ENCODE measurements at regions not wholly inside any gene's neighbourhood (a gene's known extent, or its start where the extent isn't known, plus 50 kb on each side); places are given as distances from the start of the nearest gene placed in this dataset.
A peak's percentile ranks its signal among the peaks of the same experiment; 100 is the strongest.

DNA sequence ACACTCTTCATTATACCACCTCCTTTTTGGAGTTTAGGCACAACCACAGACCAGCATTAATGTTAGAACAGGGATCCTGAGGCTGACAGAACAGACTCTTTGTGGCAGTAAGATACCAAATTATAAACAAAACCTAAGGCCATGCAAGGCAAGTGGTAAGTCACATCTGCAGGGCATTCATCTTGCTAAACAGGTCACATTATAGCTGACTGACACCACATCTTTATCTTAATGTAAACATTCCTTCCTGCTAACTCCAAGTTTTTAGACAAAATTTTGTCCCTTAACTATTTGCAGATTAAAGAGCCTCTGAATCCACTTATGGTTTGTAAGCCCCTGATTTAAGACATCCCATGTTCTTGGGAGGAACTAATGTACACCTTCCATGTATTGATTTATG, 500.6 kb downstream of the PYDC2 start:
- H3K27ac Mint-ChIP-seq (ENCODE audit: unreplicated experiment): peak overlapping the region; percentile 54
- no peak overlapping the region for H3K4me3 ChIP-seq (ENCODE audit: insufficient read depth, low read depth, low read length)
- H3K4me1 ChIP-seq (ENCODE audit: insufficient read depth, low read length): peaks cover 21% of the 10 kb centered on the region
- H3K27me3 ChIP-seq (ENCODE audit: insufficient read depth, low read length): no peaks in the 10 kb centered on the region
- peaks cover 35% of the 10 kb centered on the region for H3K4me1 Mint-ChIP-seq (ENCODE audit: low read depth, unreplicated experiment)
- H3K4me3 Mint-ChIP-seq (ENCODE audit: unreplicated experiment): no peak overlapping the region
- FAIRE-seq (no peak), DNase-seq (ENCODE audit: low read depth) (no peak)
- no peaks in the 10 kb centered on the region for H3K79me2 ChIP-seq (ENCODE audit: insufficient read depth, low read length)
- no peaks in the 10 kb centered on the region for H3K9me3 ChIP-seq (ENCODE audit: insufficient read depth, low read depth, low read length)
- no peak overlapping the region for H3K9ac ChIP-seq (ENCODE audit: low read length)
- H4K20me1 ChIP-seq (ENCODE audit: insufficient read depth, low read length): no peaks in the 10 kb centered on the region
- no peaks in the 10 kb centered on the region for H3K9me3 Mint-ChIP-seq (ENCODE audit: unreplicated experiment)
- H3K27me3 Mint-ChIP-seq (ENCODE audit: low read depth, unreplicated experiment): no peaks in the 10 kb centered on the region
- TF ChIP-seq EZH2 (IDR thresholded peaks at IDR 0.05; ENCODE audit: insufficient read depth, low read length): no peak
- TF ChIP-seq, protein P1, sequence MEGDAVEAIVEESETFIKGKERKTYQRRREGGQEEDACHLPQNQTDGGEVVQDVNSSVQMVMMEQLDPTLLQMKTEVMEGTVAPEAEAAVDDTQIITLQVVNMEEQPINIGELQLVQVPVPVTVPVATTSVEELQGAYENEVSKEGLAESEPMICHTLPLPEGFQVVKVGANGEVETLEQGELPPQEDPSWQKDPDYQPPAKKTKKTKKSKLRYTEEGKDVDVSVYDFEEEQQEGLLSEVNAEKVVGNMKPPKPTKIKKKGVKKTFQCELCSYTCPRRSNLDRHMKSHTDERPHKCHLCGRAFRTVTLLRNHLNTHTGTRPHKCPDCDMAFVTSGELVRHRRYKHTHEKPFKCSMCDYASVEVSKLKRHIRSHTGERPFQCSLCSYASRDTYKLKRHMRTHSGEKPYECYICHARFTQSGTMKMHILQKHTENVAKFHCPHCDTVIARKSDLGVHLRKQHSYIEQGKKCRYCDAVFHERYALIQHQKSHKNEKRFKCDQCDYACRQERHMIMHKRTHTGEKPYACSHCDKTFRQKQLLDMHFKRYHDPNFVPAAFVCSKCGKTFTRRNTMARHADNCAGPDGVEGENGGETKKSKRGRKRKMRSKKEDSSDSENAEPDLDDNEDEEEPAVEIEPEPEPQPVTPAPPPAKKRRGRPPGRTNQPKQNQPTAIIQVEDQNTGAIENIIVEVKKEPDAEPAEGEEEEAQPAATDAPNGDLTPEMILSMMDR (IDR thresholded peaks at IDR 0.05; ENCODE audit: insufficient read depth, low read depth, low read length): no peak
- no peak overlapping the region for H3K4me2 ChIP-seq (ENCODE audit: low read length)
- H3K36me3 Mint-ChIP-seq (ENCODE audit: low read depth, unreplicated experiment): no peaks in the 10 kb centered on the region
- no peaks in the 10 kb centered on the region for H3K36me3 ChIP-seq (ENCODE audit: insufficient read depth, low read length)
- no peak overlapping the region for H3K27ac ChIP-seq (ENCODE audit: low read depth, low read length)
- no peak overlapping the region for H2AFZ ChIP-seq (ENCODE audit: low read depth, low read length)

- Mint-ChIP-seq H3K4me1 (ENCODE audit: low read depth, unreplicated experiment) (peaks cover 34% of the 10 kb centered on the region), H3K36me3 (ENCODE audit: low read depth, unreplicated experiment) (no peaks in the 10 kb centered on the region), H3K4me3 (ENCODE audit: unreplicated experiment) (no peak overlapping the region), H3K9me3 (ENCODE audit: unreplicated experiment) (no peaks in the 10 kb centered on the region), H3K27me3 (ENCODE audit: low read depth, unreplicated experiment) (no peaks in the 10 kb centered on the region), H3K27ac (ENCODE audit: unreplicated experiment) (no peak overlapping the region)
- H3K27ac ChIP-seq (ENCODE audit: low read depth, low read length): no peak overlapping the region
- no peaks in the 10 kb centered on the region for H3K36me3 ChIP-seq (ENCODE audit: insufficient read depth, low read length)
- H2AFZ ChIP-seq (ENCODE audit: low read depth, low read length): no peak overlapping the region
- DNase-seq (ENCODE audit: low read depth) (no peak), FAIRE-seq (no peak)
- no peaks in the 10 kb centered on the region for H3K79me2 ChIP-seq (ENCODE audit: insufficient read depth, low read length)
- TF ChIP-seq, protein P1 (IDR thresholded peaks at IDR 0.05; ENCODE audit: insufficient read depth, low read depth, low read length): no peak
- TF ChIP-seq EZH2 (IDR thresholded peaks at IDR 0.05; ENCODE audit: insufficient read depth, low read length): no peak
- H3K27me3 ChIP-seq (ENCODE audit: insufficient read depth, low read length): no peaks in the 10 kb centered on the region
- H3K4me2 ChIP-seq (ENCODE audit: low read length): no peak overlapping the region
- H3K9me3 ChIP-seq (ENCODE audit: insufficient read depth, low read depth, low read length): no peaks in the 10 kb centered on the region
- H4K20me1 ChIP-seq (ENCODE audit: insufficient read depth, low read length): no peaks in the 10 kb centered on the region
- H3K4me1 ChIP-seq (ENCODE audit: insufficient read depth, low read length): peaks cover 21% of the 10 kb centered on the region
- no peak overlapping the region for H3K9ac ChIP-seq (ENCODE audit: low read length)
- H3K4me3 ChIP-seq (ENCODE audit: insufficient read depth, low read depth, low read length): no peak overlapping the region
Observed at GRCh38 chr3:191962324-191962723, 501.4 kb downstream of the PYDC2 start.

DNA sequence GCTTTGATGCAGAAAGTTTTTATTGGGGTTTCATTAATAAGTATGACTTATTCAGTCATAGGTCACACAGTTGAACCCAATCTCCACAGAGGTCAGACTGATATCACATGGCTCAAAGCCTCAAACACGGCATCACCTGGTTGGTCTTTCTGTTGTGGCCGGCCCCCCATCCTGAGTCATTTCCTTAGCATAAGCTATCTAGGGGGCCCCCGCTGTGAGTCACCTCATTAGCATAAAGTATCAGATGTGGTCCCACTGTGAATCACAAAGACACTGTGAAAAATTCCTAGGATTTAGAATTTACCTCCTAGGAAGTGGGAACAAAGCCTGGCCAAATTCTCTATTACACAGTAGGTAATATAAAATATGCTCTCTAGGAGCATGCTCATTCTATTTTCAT, 502.2 kb downstream of the PYDC2 start:
- Histone ChIP-seq H3K4me3 (ENCODE audit: insufficient read depth, low read depth, low read length) (no peak overlapping the region), H3K9ac (ENCODE audit: low read length) (no peak overlapping the region), H3K4me1 (ENCODE audit: insufficient read depth, low read length) (peaks cover 21% of the 10 kb centered on the region), H3K9me3 (ENCODE audit: insufficient read depth, low read depth, low read length) (no peaks in the 10 kb centered on the region), H2AFZ (ENCODE audit: low read depth, low read length) (no peak overlapping the region), H3K27me3 (ENCODE audit: insufficient read depth, low read length) (no peaks in the 10 kb centered on the region), H3K27ac (ENCODE audit: low read depth, low read length) (peak overlapping the region; percentile 62), H4K20me1 (ENCODE audit: insufficient read depth, low read length) (no peaks in the 10 kb centered on the region), H3K79me2 (ENCODE audit: insufficient read depth, low read length) (no peaks in the 10 kb centered on the region), H3K36me3 (ENCODE audit: insufficient read depth, low read length) (no peaks in the 10 kb centered on the region), H3K4me2 (ENCODE audit: low read length) (peak overlapping the region; percentile 3)
- FAIRE-seq: no peak
- no peak for TF ChIP-seq EZH2 (IDR thresholded peaks at IDR 0.05; ENCODE audit: insufficient read depth, low read length)
- TF ChIP-seq, protein P1 (IDR thresholded peaks at IDR 0.05; ENCODE audit: insufficient read depth, low read depth, low read length): no peak
- H3K4me3 Mint-ChIP-seq (ENCODE audit: unreplicated experiment): no peak overlapping the region
- H3K27ac Mint-ChIP-seq (ENCODE audit: unreplicated experiment): no peak overlapping the region
- peak; percentile 85 for DNase-seq (ENCODE audit: low read depth)
- H3K36me3 Mint-ChIP-seq (ENCODE audit: low read depth, unreplicated experiment): no peaks in the 10 kb centered on the region
- peaks cover 34% of the 10 kb centered on the region for H3K4me1 Mint-ChIP-seq (ENCODE audit: low read depth, unreplicated experiment)
- no peaks in the 10 kb centered on the region for H3K27me3 Mint-ChIP-seq (ENCODE audit: low read depth, unreplicated experiment)
- H3K9me3 Mint-ChIP-seq (ENCODE audit: unreplicated experiment): no peaks in the 10 kb centered on the region
